HG03135 (cell line): ENCODE measurements at regions not wholly inside any gene's neighbourhood (a gene's known extent, or its start where the extent isn't known, plus 50 kb on each side); places are given as distances from the start of the nearest gene placed in this dataset.
"Not testable (repeated sequence)": the region's sequence is repeated elsewhere in the genome, so short reads cannot be mapped to it uniquely, and the experiment has no call there.

Experiments used
- ATAC-seq: cut with Tn5 transposase; IDR thresholded peaks from one replicate; pipeline ENCODE4 v1.9.1; 2021; ENCODE audit warnings: mild to moderate bottlenecking, moderate library complexity; ENCODE audit not compliant: unreplicated experiment

- no peak for ATAC-seq
Measured at GRCh38 chr3:145906301-145906700, 254.7 kb downstream of the PLOD2 start.

- no peak for ATAC-seq
Measured at GRCh38 chr3:145906755-145907154, 254.2 kb downstream of the PLOD2 start.

GRCh38 chr3:145911016-145911415 is 250.0 kb downstream of the PLOD2 start:
- no peak for ATAC-seq

- no peak for ATAC-seq
Measured at GRCh38 chr3:145915787-145916186, 245.2 kb downstream of the PLOD2 start.

GRCh38 chr3:145927736-145928135 is 233.2 kb downstream of the PLOD2 start:
- ATAC-seq: not testable (repeated sequence)

GRCh38 chr3:145936971-145937370 is 224.0 kb downstream of the PLOD2 start:
- ATAC-seq: no peak

GRCh38 chr3:145939431-145939830 is 221.6 kb downstream of the PLOD2 start:
- no peak for ATAC-seq

- no peak for ATAC-seq
Measured at GRCh38 chr3:145942052-145942451, 218.9 kb downstream of the PLOD2 start.

- ATAC-seq: no peak
Measured at GRCh38 chr3:145943952-145944351, 217.0 kb downstream of the PLOD2 start.

GRCh38 chr3:145951441-145951840 is 209.5 kb downstream of the PLOD2 start:
- ATAC-seq: no peak

- ATAC-seq: no peak
Measured at GRCh38 chr3:145952536-145952935, 208.4 kb downstream of the PLOD2 start.

GRCh38 chr3:145953316-145953715 is 207.7 kb downstream of the PLOD2 start:
- no peak for ATAC-seq

- no peak for ATAC-seq
Measured at GRCh38 chr3:145959457-145960088, 201.4 kb downstream of the PLOD2 start.

GRCh38 chr3:145963111-145963510 is 197.9 kb downstream of the PLOD2 start:
- ATAC-seq: no peak

GRCh38 chr3:145967043-145967442 is 193.9 kb downstream of the PLOD2 start:
- no peak for ATAC-seq

GRCh38 chr3:145971186-145971585 is 189.8 kb downstream of the PLOD2 start:
- ATAC-seq: no peak

- ATAC-seq: no peak
Measured at GRCh38 chr3:145972851-145973250, 188.1 kb downstream of the PLOD2 start.

- ATAC-seq: no peak
Measured at GRCh38 chr3:145981056-145981455, 179.9 kb downstream of the PLOD2 start.

GRCh38 chr3:145983101-145983500 is 177.9 kb downstream of the PLOD2 start:
- no peak for ATAC-seq
